ENCODE measurements at regions not wholly inside any gene's neighbourhood (a gene's known extent, or its start where the extent isn't known, plus 50 kb on each side); places are given as distances from the start of the nearest gene placed in this dataset.
"Not testable (repeated sequence)": the region's sequence is repeated elsewhere in the genome, so short reads cannot be mapped to it uniquely, and the experiment has no call there.

- Mint-ChIP-seq H3K27me3 (ENCODE audit: low read depth) (peaks cover 33% of the 10 kb centered on the region), H3K9me3 (no peaks in the 10 kb centered on the region), H3K27ac (no peak overlapping the region), H3K36me3 (ENCODE audit: low read depth) (no peaks in the 10 kb centered on the region), H3K4me3 (ENCODE audit: low read depth) (no peak overlapping the region), H3K4me1 (ENCODE audit: low read depth) (no peaks in the 10 kb centered on the region)
- DNase-seq (ENCODE audit: low spot score): no peak
- intact Hi-C loops (cut with micrococcal nuclease): no loop called here
Measured at GRCh38 chr3:185995352-185995751, 57.5 kb upstream of the TRA2B start.

- Mint-ChIP-seq H3K4me1 (ENCODE audit: low read depth) (no peaks in the 10 kb centered on the region), H3K27me3 (ENCODE audit: low read depth) (peaks cover 31% of the 10 kb centered on the region), H3K27ac (no peak overlapping the region), H3K36me3 (ENCODE audit: low read depth) (no peaks in the 10 kb centered on the region), H3K9me3 (no peaks in the 10 kb centered on the region), H3K4me3 (ENCODE audit: low read depth) (no peak overlapping the region)
- no peak for DNase-seq (ENCODE audit: low spot score)
- intact Hi-C loops (cut with micrococcal nuclease): no loop called here
Measured at GRCh38 chr3:185992831-185993374, 55.1 kb upstream of the TRA2B start.

- H3K27me3 Mint-ChIP-seq (ENCODE audit: low read depth): peaks cover 25% of the 10 kb centered on the region
- H3K4me3 Mint-ChIP-seq (ENCODE audit: low read depth); H3K4me1 Mint-ChIP-seq (ENCODE audit: low read depth); H3K27ac Mint-ChIP-seq; DNase-seq (ENCODE audit: low spot score); H3K36me3 Mint-ChIP-seq (ENCODE audit: low read depth); H3K9me3 Mint-ChIP-seq; intact Hi-C loops (cut with micrococcal nuclease): not testable (repeated sequence)
Measured at GRCh38 chr3:185990995-185991394, 53.2 kb upstream of the TRA2B start.

DNA sequence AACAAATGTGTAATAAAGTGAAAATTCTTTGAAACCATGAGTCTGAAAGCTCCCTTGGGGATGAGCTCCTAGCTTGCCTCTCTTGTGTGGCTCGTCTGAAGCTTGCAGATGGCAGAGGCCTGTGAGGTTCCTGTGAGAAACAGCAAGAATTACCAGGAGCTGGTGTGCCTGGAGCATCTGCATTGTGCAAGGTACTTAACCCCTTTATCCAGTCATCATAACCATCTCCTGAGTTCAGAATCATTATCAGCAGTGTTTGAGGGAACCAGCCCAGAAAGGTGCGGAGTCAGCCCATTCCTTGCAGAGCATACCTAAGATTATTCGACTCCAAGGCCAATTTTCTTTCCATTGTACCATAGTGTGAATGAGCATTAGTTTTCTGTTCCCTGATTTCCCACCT is 51.7 kb upstream of the TRA2B start:
- no peak overlapping the region for H3K27ac Mint-ChIP-seq
- peaks cover 20% of the 10 kb centered on the region for H3K27me3 Mint-ChIP-seq (ENCODE audit: low read depth)
- no peak for DNase-seq (ENCODE audit: low spot score)
- no peak overlapping the region for H3K4me3 Mint-ChIP-seq (ENCODE audit: low read depth)
- no peaks in the 10 kb centered on the region for H3K36me3 Mint-ChIP-seq (ENCODE audit: low read depth)
- no peaks in the 10 kb centered on the region for H3K9me3 Mint-ChIP-seq
- intact Hi-C loops (cut with micrococcal nuclease): loop anchor here (10.0 kb wide), 1 partner anchor 835 kb away; no protein-coding TSS in a partner anchor
- H3K4me1 Mint-ChIP-seq (ENCODE audit: low read depth): no peaks in the 10 kb centered on the region

DNA sequence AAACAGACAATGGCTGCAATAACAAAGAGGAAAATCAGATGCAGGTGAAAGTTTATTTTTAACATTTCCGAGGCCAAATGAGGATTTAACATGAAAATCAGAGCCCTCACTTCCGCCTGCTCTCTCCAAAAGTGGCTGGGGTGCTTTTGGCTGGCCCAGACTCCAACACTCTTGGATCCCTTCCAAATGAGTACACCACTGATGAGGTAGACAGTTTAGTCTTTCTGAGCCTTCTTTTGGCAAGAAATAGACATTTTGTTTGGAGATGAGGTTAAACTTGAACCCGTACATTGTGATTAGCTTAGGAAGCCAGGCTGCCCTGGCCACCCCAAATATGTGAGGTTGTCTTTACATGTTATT is 51.0 kb upstream of the TRA2B start:
- H3K9me3 Mint-ChIP-seq: no peaks in the 10 kb centered on the region
- no peaks in the 10 kb centered on the region for H3K36me3 Mint-ChIP-seq (ENCODE audit: low read depth)
- peaks cover 21% of the 10 kb centered on the region for H3K27me3 Mint-ChIP-seq (ENCODE audit: low read depth)
- H3K27ac Mint-ChIP-seq: no peak overlapping the region
- H3K4me3 Mint-ChIP-seq (ENCODE audit: low read depth): no peak overlapping the region
- no peak for DNase-seq (ENCODE audit: low spot score)
- intact Hi-C loops (cut with micrococcal nuclease): loop anchor here (10.0 kb wide), 1 partner anchor 836 kb away; no protein-coding TSS in a partner anchor
- no peaks in the 10 kb centered on the region for H3K4me1 Mint-ChIP-seq (ENCODE audit: low read depth)

DNA sequence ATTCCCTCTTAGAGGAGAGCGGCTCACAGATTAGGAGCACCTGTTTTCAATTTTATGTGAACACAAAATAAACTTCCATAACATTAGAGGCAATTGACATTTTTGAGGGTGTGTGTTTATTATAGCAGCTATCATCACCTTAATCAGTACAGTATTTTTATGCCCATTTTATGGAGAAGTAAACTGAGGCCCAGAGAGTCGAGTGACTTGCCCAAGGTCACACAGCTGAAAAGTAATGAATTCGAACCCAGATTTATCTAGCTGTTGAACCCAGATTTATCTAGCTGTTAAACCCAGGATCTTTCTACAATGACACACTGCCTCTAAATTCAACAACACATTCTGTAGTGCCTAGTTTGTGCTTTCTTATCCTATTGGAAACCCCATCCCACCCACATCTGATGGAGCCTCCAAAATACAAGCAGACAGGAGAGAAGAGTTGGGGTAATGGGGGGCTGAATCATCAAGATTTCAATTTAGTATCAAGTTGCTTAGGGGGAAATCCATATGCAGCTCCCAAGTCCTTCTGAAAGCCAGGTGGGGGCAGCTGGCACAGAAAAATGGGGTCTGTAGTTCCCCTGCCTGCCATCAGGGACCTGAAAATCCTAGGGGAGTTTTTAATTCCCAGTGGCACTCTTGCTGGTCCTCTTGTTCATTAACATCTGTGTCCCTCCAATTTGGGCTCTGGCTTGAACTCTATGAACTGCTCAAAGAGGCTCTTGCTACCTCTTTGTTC is 50.4 kb upstream of the TRA2B start:
- intact Hi-C loops (cut with micrococcal nuclease): loop anchor here (10.0 kb wide), 1 partner anchor 837 kb away; no protein-coding TSS in a partner anchor

More for the DNA sequence above, 50.4 kb upstream of the TRA2B start:
- Mint-ChIP-seq H3K27ac (no peak overlapping the region), H3K36me3 (ENCODE audit: low read depth) (no peaks in the 10 kb centered on the region), H3K4me1 (ENCODE audit: low read depth) (no peaks in the 10 kb centered on the region), H3K27me3 (ENCODE audit: low read depth) (peaks cover 22% of the 10 kb centered on the region), H3K4me3 (ENCODE audit: low read depth) (no peak overlapping the region), H3K9me3 (no peaks in the 10 kb centered on the region)
- no peak for DNase-seq (ENCODE audit: low spot score)
